ENCODE measurements at regions not wholly inside any gene's neighbourhood (a gene's known extent, or its start where the extent isn't known, plus 50 kb on each side); places are given as distances from the start of the nearest gene placed in this dataset.

DNA sequence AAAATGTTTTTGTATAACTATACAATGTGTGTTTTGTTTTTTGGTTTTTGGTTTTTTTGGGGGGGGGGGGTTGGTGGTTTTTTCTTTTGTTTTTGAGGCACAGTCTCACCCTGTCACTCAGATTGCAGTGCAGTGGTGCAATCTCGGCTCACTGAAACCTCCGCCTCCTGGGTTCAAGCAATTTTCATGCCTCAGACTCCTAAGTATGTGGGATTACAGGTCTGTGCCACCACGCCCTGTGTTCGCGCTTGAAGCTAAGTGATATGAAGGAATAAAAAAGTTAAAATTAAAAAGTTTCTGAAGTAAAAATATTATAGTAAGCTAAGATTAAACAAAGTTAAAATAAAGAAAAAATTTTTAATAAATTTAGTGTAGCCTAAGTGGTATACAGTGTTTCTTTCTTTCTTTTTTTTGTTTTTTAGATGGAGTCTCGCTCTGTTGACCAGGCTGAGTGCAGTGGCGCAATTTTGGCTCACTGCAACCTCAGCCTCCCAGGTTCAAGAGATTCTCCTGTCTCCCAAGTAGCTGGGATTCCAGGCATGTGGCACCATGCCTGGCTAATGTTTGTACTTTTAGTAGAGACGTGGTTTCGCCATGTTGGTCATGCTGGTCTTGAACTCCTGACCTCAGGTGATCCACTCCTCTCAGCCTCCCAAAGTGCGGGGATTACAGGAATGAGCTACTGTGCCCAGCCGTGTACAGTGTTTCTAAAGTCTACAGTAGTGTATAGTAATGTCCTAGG is 53.9 kb upstream of the TEX55 start:
- DNase-seq (ENCODE audit: low spot score), result no peak

DNA sequence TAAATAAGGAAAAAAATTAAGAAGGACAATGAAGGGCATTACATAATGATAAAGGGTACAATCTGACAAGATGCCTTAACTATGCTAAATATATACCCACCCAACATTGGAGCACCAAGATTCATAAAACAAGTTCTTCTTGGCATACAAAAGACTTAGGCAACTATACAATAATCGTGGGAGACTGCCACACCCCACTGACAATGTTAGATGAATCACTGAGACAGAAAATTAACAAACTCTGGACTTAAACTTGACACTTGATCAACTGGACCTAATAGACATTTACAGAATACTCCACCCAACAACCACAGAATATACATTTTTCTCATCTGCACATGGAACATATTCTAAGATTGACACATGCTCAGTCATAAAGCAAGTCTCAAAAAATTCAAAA is 53.2 kb upstream of the IGSF11 start:
- no peak for DNase-seq (ENCODE audit: low spot score)

- DNase-seq (ENCODE audit: low spot score), result no peak
These were observed 50.4 kb upstream of the IGSF11 start for GRCh38 chr3:119085070-119085439.

DNA sequence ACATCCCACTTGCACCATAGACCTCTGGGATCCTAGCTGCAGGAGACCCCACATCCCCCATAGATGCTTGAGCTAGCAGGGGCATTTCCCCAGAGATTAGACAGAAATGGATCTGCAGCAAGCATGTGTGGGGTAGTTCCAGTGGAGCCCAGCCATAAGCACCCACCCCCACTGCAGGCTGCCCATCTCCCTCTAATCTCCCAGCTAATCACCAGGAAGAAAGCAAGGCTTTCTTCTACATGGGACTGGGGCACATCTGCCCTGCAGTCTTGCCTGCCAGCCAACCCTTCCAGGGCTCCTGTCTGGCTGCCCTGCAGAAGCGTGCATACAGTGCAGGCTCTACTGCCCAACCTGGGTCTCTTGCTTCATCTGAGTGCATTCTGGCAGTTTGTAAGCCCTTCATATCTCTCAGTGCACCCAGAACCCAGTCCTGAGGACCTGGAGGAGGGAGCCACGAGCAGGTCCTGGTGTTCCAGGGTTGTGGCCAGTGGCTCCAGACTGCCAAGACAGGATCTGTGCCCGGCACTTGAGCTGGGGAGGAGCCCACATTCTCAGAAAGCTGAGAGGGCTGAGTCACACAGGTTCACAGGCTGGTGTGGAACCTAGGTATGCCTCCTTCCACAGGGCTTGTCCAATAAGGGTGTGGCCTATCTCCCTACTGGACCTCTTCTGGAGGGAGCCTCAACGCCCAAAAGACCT is 49.9 kb upstream of the IGSF11 start:
- peak; percentile 5 for DNase-seq (ENCODE audit: low spot score)

All from A172 (cell line).